ENCODE measurements at regions not wholly inside any gene's neighbourhood (a gene's known extent, or its start where the extent isn't known, plus 50 kb on each side); places are given as distances from the start of the nearest gene placed in this dataset.

- no peak for TF ChIP-seq CTCF (IDR thresholded peaks at IDR 0.05)
Measured at GRCh38 chr7:131882321-131882720, 325.9 kb upstream of the PODXL start.

GRCh38 chr7:131880078-131880477 lies 323.6 kb upstream of the PODXL start:
- no peaks in the 10 kb centered on the region for H3K9me3 Mint-ChIP-seq
- no peaks in the 10 kb centered on the region for H3K4me1 Mint-ChIP-seq
- ChIA-PET POLR2A (no interaction called here), CTCF (no interaction called here)
- intact Hi-C loops (cut with micrococcal nuclease): no loop called here
- no peak for TF ChIP-seq CTCF (IDR thresholded peaks at IDR 0.05)
- no peak for ATAC-seq (ENCODE audit: low read depth)
- no peak overlapping the region for H3K4me3 Mint-ChIP-seq
- H3K27me3 Mint-ChIP-seq: peaks cover 2% of the 10 kb centered on the region
- no peaks in the 10 kb centered on the region for H3K36me3 Mint-ChIP-seq (ENCODE audit: low read depth)
- no peak overlapping the region for H3K27ac Mint-ChIP-seq
- DNase-seq: no peak

More at GRCh38 chr7:131882321-131882720, 325.9 kb upstream of the PODXL start:
- DNase-seq (no peak), ATAC-seq (ENCODE audit: low read depth) (no peak)
- Mint-ChIP-seq H3K4me1 (no peaks in the 10 kb centered on the region), H3K9me3 (peaks cover 14% of the 10 kb centered on the region), H3K4me3 (no peak overlapping the region), H3K27ac (no peak overlapping the region), H3K36me3 (ENCODE audit: low read depth) (no peaks in the 10 kb centered on the region), H3K27me3 (peaks cover 2% of the 10 kb centered on the region)
- POLR2A ChIA-PET: no interaction called here
- CTCF ChIA-PET: no interaction called here
- intact Hi-C loops (cut with micrococcal nuclease): no loop called here

GRCh38 chr7:131879424-131879823 lies 323.0 kb upstream of the PODXL start:
- TF ChIP-seq CTCF (IDR thresholded peaks at IDR 0.05): no peak
- H3K27ac Mint-ChIP-seq: no peak overlapping the region
- H3K4me3 Mint-ChIP-seq: no peak overlapping the region
- intact Hi-C loops (cut with micrococcal nuclease): no loop called here
- H3K27me3 Mint-ChIP-seq: peaks cover 2% of the 10 kb centered on the region
- ChIA-PET CTCF (no interaction called here), POLR2A (no interaction called here)
- no peaks in the 10 kb centered on the region for H3K36me3 Mint-ChIP-seq (ENCODE audit: low read depth)
- DNase-seq: no peak
- H3K9me3 Mint-ChIP-seq: no peaks in the 10 kb centered on the region
- no peaks in the 10 kb centered on the region for H3K4me1 Mint-ChIP-seq
- no peak for ATAC-seq (ENCODE audit: low read depth)

- Mint-ChIP-seq H3K36me3 (ENCODE audit: low read depth) (no peaks in the 10 kb centered on the region), H3K4me3 (no peak overlapping the region), H3K9me3 (no peaks in the 10 kb centered on the region), H3K4me1 (no peaks in the 10 kb centered on the region), H3K27ac (no peak overlapping the region), H3K27me3 (peaks cover 2% of the 10 kb centered on the region)
- intact Hi-C loops (cut with micrococcal nuclease): no loop called here
- DNase-seq: no peak
- TF ChIP-seq CTCF (IDR thresholded peaks at IDR 0.05): no peak
- POLR2A ChIA-PET: no interaction called here
- ATAC-seq (ENCODE audit: low read depth): no peak
- CTCF ChIA-PET: no interaction called here
Measured at GRCh38 chr7:131878777-131879176, 322.3 kb upstream of the PODXL start.

GRCh38 chr7:131873581-131873980 lies 317.2 kb upstream of the PODXL start:
- no peaks in the 10 kb centered on the region for H3K9me3 Mint-ChIP-seq
- DNase-seq (no peak), ATAC-seq (ENCODE audit: low read depth) (no peak)
- CTCF ChIA-PET: no interaction called here
- peaks cover 8% of the 10 kb centered on the region for H3K27me3 Mint-ChIP-seq
- intact Hi-C loops (cut with micrococcal nuclease): no loop called here
- no peak overlapping the region for H3K4me3 Mint-ChIP-seq
- H3K27ac Mint-ChIP-seq: no peak overlapping the region
- no peaks in the 10 kb centered on the region for H3K4me1 Mint-ChIP-seq
- POLR2A ChIA-PET: no interaction called here
- no peaks in the 10 kb centered on the region for H3K36me3 Mint-ChIP-seq (ENCODE audit: low read depth)
- no peak for TF ChIP-seq CTCF (IDR thresholded peaks at IDR 0.05)
